Stimulated activated CD8-positive, alpha-beta memory T cell treated with anti-CD3 and anti-CD28 coated beads, Interleukin-4, amount 100 ng/mL, for 4 hours (primary cell): ENCODE measurements at regions not wholly inside any gene's neighbourhood (a gene's known extent, or its start where the extent isn't known, plus 50 kb on each side); places are given as distances from the start of the nearest gene placed in this dataset.

ENCODE experiments used
- DNase-seq, 2 donors: peaks; one replicate each; pipeline ENCODE4 v3.0.0-alpha.2; 2020; ENCODE audit warnings: low read depth in 2 of 2, low spot score in 1 of 2

DNA sequence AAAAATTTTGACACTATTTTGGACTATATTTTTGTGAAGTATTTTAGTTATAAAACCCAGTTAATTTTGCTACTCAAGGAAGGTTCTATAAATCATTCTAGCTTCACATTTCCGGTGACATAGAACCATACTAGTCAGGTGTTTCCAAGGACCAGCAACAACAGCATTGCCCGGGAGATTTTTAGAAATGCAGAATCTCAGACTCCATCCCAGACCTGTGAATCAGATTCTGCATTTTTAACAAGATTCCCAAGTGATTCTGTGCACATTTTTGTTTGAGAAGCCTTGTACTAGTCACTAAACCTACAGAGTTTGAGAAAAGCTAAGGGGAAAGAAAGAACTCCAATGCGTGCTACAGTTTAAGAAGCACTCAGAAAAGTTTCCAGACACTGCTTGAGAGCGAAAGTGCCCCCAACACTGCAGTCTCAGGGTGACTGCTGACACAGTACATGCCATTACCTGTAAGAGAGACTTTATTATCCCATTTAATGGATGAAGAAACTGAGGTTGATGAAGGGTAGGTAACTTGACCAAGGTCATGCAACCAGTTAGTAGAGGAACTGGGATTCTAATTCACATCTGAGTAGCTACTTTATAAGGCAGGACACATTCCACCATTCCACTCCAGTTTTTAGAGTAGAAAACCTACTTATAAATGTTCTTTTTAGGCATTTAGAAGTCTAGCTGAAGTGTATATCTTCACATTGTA is 49.7 kb upstream of the USP3 start:
- DNase-seq = no peak
